ENCODE measurements at regions not wholly inside any gene's neighbourhood (a gene's known extent, or its start where the extent isn't known, plus 50 kb on each side); places are given as distances from the start of the nearest gene placed in this dataset.

GRCh38 chr17:34730816-34731215, 151.4 kb downstream of the TMEM132E start:
- H3K27me3 ChIP-seq = no peaks in the 10 kb centered on the region

GRCh38 chr17:34728771-34729310, 149.5 kb downstream of the TMEM132E start:
- H3K9ac ChIP-seq = no peak overlapping the region
- peaks cover 12% of the 10 kb centered on the region for H3K4me1 ChIP-seq
- no peaks in the 10 kb centered on the region for H4K20me1 ChIP-seq
- no peak overlapping the region for H3K4me2 ChIP-seq
- no peak overlapping the region for H3K4me3 ChIP-seq
- no peaks in the 10 kb centered on the region for H3K27me3 ChIP-seq
- TF ChIP-seq Cebpa-rat (IDR thresholded peaks at IDR 0.05) = no peak
- no peaks in the 10 kb centered on the region for H3K36me3 ChIP-seq
- peaks cover 7% of the 10 kb centered on the region; the same call in 1 of the 2 replicates for H3K9me3 ChIP-seq
- H3K27ac ChIP-seq = no peak overlapping the region

More at GRCh38 chr17:34730816-34731215, 151.4 kb downstream of the TMEM132E start:
- Histone ChIP-seq H4K20me1 (no peaks in the 10 kb centered on the region), H3K4me2 (no peak overlapping the region), H3K9ac (no peak overlapping the region), H3K9me3 (peaks cover 7% of the 10 kb centered on the region; the same call in 1 of the 2 replicates), H3K4me1 (peaks cover 12% of the 10 kb centered on the region), H3K4me3 (no peak overlapping the region), H3K27ac (no peak overlapping the region), H3K36me3 (no peaks in the 10 kb centered on the region)
- TF ChIP-seq Cebpa-rat (IDR thresholded peaks at IDR 0.05) = no peak

GRCh38 chr17:34727601-34728000, 148.2 kb downstream of the TMEM132E start:
- Histone ChIP-seq H3K4me3 (no peak overlapping the region), H3K36me3 (no peaks in the 10 kb centered on the region), H3K9ac (no peak overlapping the region), H3K4me1 (peaks cover 12% of the 10 kb centered on the region), H3K27me3 (no peaks in the 10 kb centered on the region), H3K27ac (no peak overlapping the region), H3K9me3 (peaks cover 7% of the 10 kb centered on the region; the same call in 1 of the 2 replicates), H4K20me1 (no peaks in the 10 kb centered on the region), H3K4me2 (no peak overlapping the region)
- TF ChIP-seq Cebpa-rat (IDR thresholded peaks at IDR 0.05) = no peak

GRCh38 chr17:34726536-34727384, 147.4 kb downstream of the TMEM132E start:
- H4K20me1 ChIP-seq = no peaks in the 10 kb centered on the region
- H3K27me3 ChIP-seq = no peaks in the 10 kb centered on the region
- peaks cover 12% of the 10 kb centered on the region for H3K4me1 ChIP-seq
- H3K4me2 ChIP-seq = no peak overlapping the region
- no peaks in the 10 kb centered on the region for H3K36me3 ChIP-seq
- peaks cover 6% of the 10 kb centered on the region; the same call in 1 of the 2 replicates for H3K9me3 ChIP-seq
- H3K4me3 ChIP-seq = no peak overlapping the region
- no peak overlapping the region for H3K27ac ChIP-seq
- TF ChIP-seq Cebpa-rat (IDR thresholded peaks at IDR 0.05) = no peak
- no peak overlapping the region for H3K9ac ChIP-seq

GRCh38 chr17:34725725-34726124, 146.3 kb downstream of the TMEM132E start:
- Histone ChIP-seq H3K27me3 (no peaks in the 10 kb centered on the region), H3K27ac (no peak overlapping the region), H3K4me1 (peaks cover 12% of the 10 kb centered on the region), H3K4me3 (no peak overlapping the region), H4K20me1 (no peaks in the 10 kb centered on the region), H3K36me3 (no peaks in the 10 kb centered on the region), H3K4me2 (no peak overlapping the region), H3K9me3 (no peaks in the 10 kb centered on the region), H3K9ac (no peak overlapping the region)
- TF ChIP-seq Cebpa-rat (IDR thresholded peaks at IDR 0.05) = no peak

- Histone ChIP-seq H4K20me1 (no peaks in the 10 kb centered on the region), H3K4me2 (no peak overlapping the region), H3K4me3 (no peak overlapping the region), H3K9me3 (no peaks in the 10 kb centered on the region), H3K27me3 (no peaks in the 10 kb centered on the region), H3K9ac (no peak overlapping the region), H3K4me1 (peaks cover 12% of the 10 kb centered on the region), H3K36me3 (no peaks in the 10 kb centered on the region), H3K27ac (no peak overlapping the region)
- TF ChIP-seq Cebpa-rat (IDR thresholded peaks at IDR 0.05) = no peak
Measured at GRCh38 chr17:34725008-34725407, 145.6 kb downstream of the TMEM132E start.

GRCh38 chr17:34723875-34724274, 144.5 kb downstream of the TMEM132E start:
- Histone ChIP-seq H3K27me3 (no peaks in the 10 kb centered on the region), H3K9ac (no peak overlapping the region), H3K4me1 (peaks cover 12% of the 10 kb centered on the region), H3K9me3 (no peaks in the 10 kb centered on the region), H3K4me3 (no peak overlapping the region), H3K27ac (no peak overlapping the region), H3K4me2 (no peak overlapping the region), H3K36me3 (no peaks in the 10 kb centered on the region), H4K20me1 (no peaks in the 10 kb centered on the region)
- no peak for TF ChIP-seq Cebpa-rat (IDR thresholded peaks at IDR 0.05)

GRCh38 chr17:34721326-34721725, 141.9 kb downstream of the TMEM132E start:
- no peaks in the 10 kb centered on the region for H3K9me3 ChIP-seq
- no peaks in the 10 kb centered on the region for H4K20me1 ChIP-seq
- no peak overlapping the region for H3K4me2 ChIP-seq
- no peaks in the 10 kb centered on the region for H3K4me1 ChIP-seq
- H3K36me3 ChIP-seq = no peaks in the 10 kb centered on the region
- no peaks in the 10 kb centered on the region for H3K27me3 ChIP-seq
- no peak for TF ChIP-seq Cebpa-rat (IDR thresholded peaks at IDR 0.05)
- no peak overlapping the region for H3K4me3 ChIP-seq
- H3K9ac ChIP-seq = no peak overlapping the region
- no peak overlapping the region for H3K27ac ChIP-seq

GRCh38 chr17:34720760-34721159, 141.4 kb downstream of the TMEM132E start:
- Histone ChIP-seq H3K27ac (no peak overlapping the region), H3K4me3 (no peak overlapping the region), H3K9ac (no peak overlapping the region), H3K4me2 (no peak overlapping the region), H3K4me1 (no peaks in the 10 kb centered on the region), H3K27me3 (no peaks in the 10 kb centered on the region), H3K9me3 (no peaks in the 10 kb centered on the region), H4K20me1 (no peaks in the 10 kb centered on the region), H3K36me3 (no peaks in the 10 kb centered on the region)
- no peak for TF ChIP-seq Cebpa-rat (IDR thresholded peaks at IDR 0.05)

- no peak overlapping the region for H3K27ac ChIP-seq
- H3K27me3 ChIP-seq = no peaks in the 10 kb centered on the region
- H3K9ac ChIP-seq = no peak overlapping the region
- TF ChIP-seq Cebpa-rat (IDR thresholded peaks at IDR 0.05) = no peak
- no peaks in the 10 kb centered on the region for H3K4me1 ChIP-seq
- H3K36me3 ChIP-seq = no peaks in the 10 kb centered on the region
- no peak overlapping the region for H3K4me3 ChIP-seq
- H3K4me2 ChIP-seq = no peak overlapping the region
- no peaks in the 10 kb centered on the region for H4K20me1 ChIP-seq
- no peaks in the 10 kb centered on the region for H3K9me3 ChIP-seq
Measured at GRCh38 chr17:34719569-34719968, 140.2 kb downstream of the TMEM132E start.

Measured in BLaER1 (cell line).